ENCODE measurements at regions not wholly inside any gene's neighbourhood (a gene's known extent, or its start where the extent isn't known, plus 50 kb on each side); places are given as distances from the start of the nearest gene placed in this dataset.
"Not testable (repeated sequence)": the region's sequence is repeated elsewhere in the genome, so short reads cannot be mapped to it uniquely, and the experiment has no call there.

DNA sequence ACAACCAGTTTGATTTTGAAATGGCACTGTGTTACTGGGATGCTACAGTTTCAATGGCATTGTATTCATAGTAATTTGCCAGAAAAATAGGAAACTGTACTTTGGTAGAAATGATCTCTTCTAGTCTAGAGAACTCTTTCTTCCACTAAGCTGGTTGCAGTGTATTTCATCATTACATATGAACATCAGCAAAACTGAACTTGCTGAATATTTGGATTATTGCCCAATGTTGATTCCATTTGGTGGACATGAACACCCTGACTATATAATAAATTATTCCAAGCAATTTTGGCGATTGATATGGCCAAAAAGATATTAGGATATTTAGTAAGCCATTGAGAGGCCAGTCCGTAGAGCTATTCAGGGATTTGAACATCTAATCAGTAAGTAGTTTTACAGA lies 191.8 kb upstream of the CXorf66 start:
- no peaks in the 10 kb centered on the region for H3K4me1 Mint-ChIP-seq (ENCODE audit: unreplicated experiment)

DNA sequence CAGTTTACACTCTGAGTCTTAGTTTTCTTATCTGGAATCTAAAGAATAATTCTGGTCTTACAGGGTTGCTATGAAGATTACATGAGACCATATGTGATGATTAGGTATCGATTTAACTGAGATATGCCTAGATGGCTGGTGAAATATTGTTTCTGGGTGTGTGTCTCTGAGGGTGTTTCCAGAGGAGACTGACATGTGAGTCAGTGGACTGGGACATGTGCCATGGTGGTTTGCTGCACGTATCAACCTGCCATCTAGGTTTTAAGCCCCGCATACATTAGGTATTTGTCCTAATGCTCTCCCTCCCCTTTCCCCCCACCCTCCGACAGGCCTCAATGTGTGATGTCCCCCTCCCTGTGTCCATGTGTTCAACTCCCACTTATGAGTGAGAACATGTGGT lies 186.0 kb upstream of the CXorf66 start:
- Mint-ChIP-seq H3K27me3 (ENCODE audit: unreplicated experiment) (no peaks in the 10 kb centered on the region), H3K4me3 (ENCODE audit: unreplicated experiment) (no peak overlapping the region), H3K36me3 (ENCODE audit: low read depth, unreplicated experiment) (no peaks in the 10 kb centered on the region)

More for the DNA sequence above, 191.8 kb upstream of the CXorf66 start:
- H3K9me3 Mint-ChIP-seq (ENCODE audit: unreplicated experiment), result no peaks in the 10 kb centered on the region
- no peaks in the 10 kb centered on the region for H3K27me3 Mint-ChIP-seq (ENCODE audit: unreplicated experiment)
- no peak overlapping the region for H3K27ac Mint-ChIP-seq (ENCODE audit: unreplicated experiment)
- DNase-seq (ENCODE audit: low spot score), result no peak
- no peaks in the 10 kb centered on the region for H3K36me3 Mint-ChIP-seq (ENCODE audit: low read depth, unreplicated experiment)
- H3K4me3 Mint-ChIP-seq (ENCODE audit: unreplicated experiment), result no peak overlapping the region
- TF ChIP-seq, protein P1, sequence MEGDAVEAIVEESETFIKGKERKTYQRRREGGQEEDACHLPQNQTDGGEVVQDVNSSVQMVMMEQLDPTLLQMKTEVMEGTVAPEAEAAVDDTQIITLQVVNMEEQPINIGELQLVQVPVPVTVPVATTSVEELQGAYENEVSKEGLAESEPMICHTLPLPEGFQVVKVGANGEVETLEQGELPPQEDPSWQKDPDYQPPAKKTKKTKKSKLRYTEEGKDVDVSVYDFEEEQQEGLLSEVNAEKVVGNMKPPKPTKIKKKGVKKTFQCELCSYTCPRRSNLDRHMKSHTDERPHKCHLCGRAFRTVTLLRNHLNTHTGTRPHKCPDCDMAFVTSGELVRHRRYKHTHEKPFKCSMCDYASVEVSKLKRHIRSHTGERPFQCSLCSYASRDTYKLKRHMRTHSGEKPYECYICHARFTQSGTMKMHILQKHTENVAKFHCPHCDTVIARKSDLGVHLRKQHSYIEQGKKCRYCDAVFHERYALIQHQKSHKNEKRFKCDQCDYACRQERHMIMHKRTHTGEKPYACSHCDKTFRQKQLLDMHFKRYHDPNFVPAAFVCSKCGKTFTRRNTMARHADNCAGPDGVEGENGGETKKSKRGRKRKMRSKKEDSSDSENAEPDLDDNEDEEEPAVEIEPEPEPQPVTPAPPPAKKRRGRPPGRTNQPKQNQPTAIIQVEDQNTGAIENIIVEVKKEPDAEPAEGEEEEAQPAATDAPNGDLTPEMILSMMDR (IDR thresholded peaks at IDR 0.05; ENCODE audit: unreplicated experiment), result no peak

DNA sequence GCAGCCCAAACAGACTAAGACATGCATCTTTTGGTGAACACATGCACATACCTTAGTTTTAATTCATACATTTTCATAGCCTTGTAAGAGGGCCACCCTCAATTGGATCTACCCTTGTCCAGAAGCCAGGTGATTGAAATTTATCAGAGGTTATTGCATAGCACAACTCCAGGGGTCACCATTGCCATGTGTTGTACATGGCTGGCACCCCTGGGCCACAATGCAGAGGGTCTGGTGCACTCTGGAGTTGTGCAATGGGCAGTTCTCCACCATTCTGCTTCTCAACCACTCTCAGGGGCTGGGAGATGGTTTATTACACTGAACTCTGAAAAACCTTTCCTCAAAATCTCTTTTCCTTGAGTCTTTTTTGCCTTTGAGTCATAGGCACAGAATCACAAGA lies 184.4 kb upstream of the CXorf66 start:
- Mint-ChIP-seq H3K4me3 (ENCODE audit: unreplicated experiment) (no peak overlapping the region), H3K27ac (ENCODE audit: unreplicated experiment) (no peak overlapping the region), H3K4me1 (ENCODE audit: unreplicated experiment) (no peaks in the 10 kb centered on the region), H3K9me3 (ENCODE audit: unreplicated experiment) (no peaks in the 10 kb centered on the region), H3K36me3 (ENCODE audit: low read depth, unreplicated experiment) (no peaks in the 10 kb centered on the region), H3K27me3 (ENCODE audit: unreplicated experiment) (no peaks in the 10 kb centered on the region)
- no peak for DNase-seq (ENCODE audit: low spot score)
- TF ChIP-seq, protein P1 (IDR thresholded peaks at IDR 0.05; ENCODE audit: unreplicated experiment), result no peak

More for the DNA sequence above, 186.0 kb upstream of the CXorf66 start:
- Mint-ChIP-seq H3K27ac (ENCODE audit: unreplicated experiment) (no peak overlapping the region), H3K9me3 (ENCODE audit: unreplicated experiment) (no peaks in the 10 kb centered on the region), H3K4me1 (ENCODE audit: unreplicated experiment) (no peaks in the 10 kb centered on the region)
- DNase-seq (ENCODE audit: low spot score), result no peak
- TF ChIP-seq, protein P1 (IDR thresholded peaks at IDR 0.05; ENCODE audit: unreplicated experiment), result no peak

DNA sequence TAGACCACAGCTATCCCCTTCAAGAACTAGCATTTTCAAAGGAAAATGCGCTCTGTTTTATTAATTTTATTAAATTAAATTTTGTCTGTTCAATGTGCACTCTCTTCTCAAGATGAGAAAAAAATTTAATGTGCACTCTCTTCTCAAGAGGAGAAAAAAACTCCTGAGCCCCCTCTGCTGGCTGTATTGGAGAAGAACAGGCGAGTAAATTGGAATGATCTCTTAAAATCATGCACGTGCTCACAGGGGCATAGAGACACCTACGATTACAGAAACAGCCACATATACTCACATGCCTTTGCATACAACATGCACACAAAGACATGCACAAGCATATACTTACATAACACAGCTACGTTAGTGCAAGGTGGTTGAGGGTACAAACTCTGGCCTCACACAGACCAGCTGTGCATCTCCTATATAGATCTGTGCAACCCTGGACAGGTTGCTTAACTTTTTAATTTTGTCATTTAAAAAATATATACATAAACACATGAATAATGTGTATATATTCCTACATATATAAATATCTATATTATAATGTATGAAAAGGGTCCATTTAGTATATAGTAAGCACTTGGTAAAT lies 176.2 kb upstream of the CXorf66 start:
- H3K27me3 Mint-ChIP-seq (ENCODE audit: unreplicated experiment), result no peaks in the 10 kb centered on the region
- H3K27ac Mint-ChIP-seq (ENCODE audit: unreplicated experiment), result no peak overlapping the region
- H3K4me1 Mint-ChIP-seq (ENCODE audit: unreplicated experiment), result no peaks in the 10 kb centered on the region
- no peak overlapping the region for H3K4me3 Mint-ChIP-seq (ENCODE audit: unreplicated experiment)
- TF ChIP-seq, protein P1 (IDR thresholded peaks at IDR 0.05; ENCODE audit: unreplicated experiment), result peak; percentile 57
- peak; percentile 51 for DNase-seq (ENCODE audit: low spot score)
- H3K9me3 Mint-ChIP-seq (ENCODE audit: unreplicated experiment), result no peaks in the 10 kb centered on the region
- H3K36me3 Mint-ChIP-seq (ENCODE audit: low read depth, unreplicated experiment), result no peaks in the 10 kb centered on the region

DNA sequence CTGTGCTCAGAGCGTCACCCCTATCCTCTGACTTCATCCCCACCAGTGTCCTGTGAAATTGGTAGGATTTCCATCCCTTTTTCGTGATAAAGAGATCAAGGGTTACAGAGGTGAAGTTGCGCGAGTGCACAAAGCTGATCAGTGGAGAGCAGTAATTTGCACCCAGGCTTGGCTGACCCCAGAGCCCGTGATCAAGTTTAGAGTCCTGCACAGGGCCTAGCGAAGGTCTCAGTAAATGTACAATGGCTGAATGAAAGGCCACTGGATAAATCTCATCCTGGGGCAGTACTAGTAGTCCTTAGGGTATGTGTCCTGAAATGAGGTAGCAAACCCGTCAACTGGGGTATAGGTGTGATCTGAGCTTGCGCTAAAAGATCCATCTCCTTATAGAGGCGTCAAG lies 173.2 kb upstream of the CXorf66 start:
- not testable (repeated sequence) for H3K27ac Mint-ChIP-seq (ENCODE audit: unreplicated experiment)

DNA sequence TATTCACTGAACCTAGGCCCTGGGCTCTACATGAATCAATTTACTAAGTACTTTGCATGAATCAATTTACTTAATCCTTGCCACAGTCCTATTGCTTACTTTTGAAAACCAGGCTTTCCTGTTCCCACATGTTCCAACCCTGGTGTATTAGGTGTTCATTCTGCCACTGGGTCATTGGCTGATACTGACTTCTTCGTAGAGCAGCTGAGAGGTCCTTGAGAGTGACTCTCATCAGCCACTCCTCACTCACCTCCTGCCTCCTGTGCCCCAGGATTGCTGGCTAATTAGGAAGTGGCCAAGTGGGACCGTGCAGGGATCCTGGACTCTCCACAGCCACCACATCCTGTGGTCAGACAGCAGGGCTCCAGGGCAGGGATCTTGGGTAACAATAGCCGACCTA lies 172.7 kb upstream of the CXorf66 start:
- not testable (repeated sequence) for H3K4me1 Mint-ChIP-seq (ENCODE audit: unreplicated experiment); H3K4me3 Mint-ChIP-seq (ENCODE audit: unreplicated experiment); H3K27ac Mint-ChIP-seq (ENCODE audit: unreplicated experiment); H3K36me3 Mint-ChIP-seq (ENCODE audit: low read depth, unreplicated experiment); H3K9me3 Mint-ChIP-seq (ENCODE audit: unreplicated experiment); H3K27me3 Mint-ChIP-seq (ENCODE audit: unreplicated experiment); DNase-seq (ENCODE audit: low spot score)

More for the DNA sequence above, 173.2 kb upstream of the CXorf66 start:
- DNase-seq (ENCODE audit: low spot score); H3K9me3 Mint-ChIP-seq (ENCODE audit: unreplicated experiment); H3K27me3 Mint-ChIP-seq (ENCODE audit: unreplicated experiment); H3K4me3 Mint-ChIP-seq (ENCODE audit: unreplicated experiment); H3K4me1 Mint-ChIP-seq (ENCODE audit: unreplicated experiment); H3K36me3 Mint-ChIP-seq (ENCODE audit: low read depth, unreplicated experiment): not testable (repeated sequence)
